ENCODE measurements at regions not wholly inside any gene's neighbourhood (a gene's known extent, or its start where the extent isn't known, plus 50 kb on each side); places are given as distances from the start of the nearest gene placed in this dataset.

DNA sequence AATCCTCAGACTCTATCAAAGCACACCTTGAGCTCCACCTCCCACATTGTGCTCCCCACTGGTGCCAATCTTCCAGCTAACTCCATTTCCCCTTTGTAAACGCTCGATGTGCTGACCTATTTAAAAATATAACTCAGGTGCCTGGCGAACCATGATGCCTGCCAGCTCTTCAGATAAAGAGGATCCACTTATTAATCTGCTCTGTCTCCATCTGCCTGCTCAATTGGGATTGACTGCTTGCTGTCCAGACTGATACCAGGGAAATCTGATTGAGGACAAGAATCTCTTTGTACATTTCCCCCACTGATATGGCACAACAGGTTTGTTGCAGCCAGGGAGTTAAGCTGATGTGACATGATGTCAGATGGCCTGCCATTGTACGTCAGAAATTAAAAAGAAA is 2036.5 kb upstream of the CELF4 start:
- TF ChIP-seq, protein P1, sequence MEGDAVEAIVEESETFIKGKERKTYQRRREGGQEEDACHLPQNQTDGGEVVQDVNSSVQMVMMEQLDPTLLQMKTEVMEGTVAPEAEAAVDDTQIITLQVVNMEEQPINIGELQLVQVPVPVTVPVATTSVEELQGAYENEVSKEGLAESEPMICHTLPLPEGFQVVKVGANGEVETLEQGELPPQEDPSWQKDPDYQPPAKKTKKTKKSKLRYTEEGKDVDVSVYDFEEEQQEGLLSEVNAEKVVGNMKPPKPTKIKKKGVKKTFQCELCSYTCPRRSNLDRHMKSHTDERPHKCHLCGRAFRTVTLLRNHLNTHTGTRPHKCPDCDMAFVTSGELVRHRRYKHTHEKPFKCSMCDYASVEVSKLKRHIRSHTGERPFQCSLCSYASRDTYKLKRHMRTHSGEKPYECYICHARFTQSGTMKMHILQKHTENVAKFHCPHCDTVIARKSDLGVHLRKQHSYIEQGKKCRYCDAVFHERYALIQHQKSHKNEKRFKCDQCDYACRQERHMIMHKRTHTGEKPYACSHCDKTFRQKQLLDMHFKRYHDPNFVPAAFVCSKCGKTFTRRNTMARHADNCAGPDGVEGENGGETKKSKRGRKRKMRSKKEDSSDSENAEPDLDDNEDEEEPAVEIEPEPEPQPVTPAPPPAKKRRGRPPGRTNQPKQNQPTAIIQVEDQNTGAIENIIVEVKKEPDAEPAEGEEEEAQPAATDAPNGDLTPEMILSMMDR (IDR thresholded peaks at IDR 0.05; ENCODE audit: low read length): no peak
- TF ChIP-seq EZH2 (IDR thresholded peaks at IDR 0.05; ENCODE audit: borderline replicate concordance, low read length): no peak
